ENCODE measurements at regions not wholly inside any gene's neighbourhood (a gene's known extent, or its start where the extent isn't known, plus 50 kb on each side); places are given as distances from the start of the nearest gene placed in this dataset.

- H3K27ac ChIP-seq = no peak overlapping the region
- peaks cover 37% of the 10 kb centered on the region for H3K27me3 ChIP-seq
- no peaks in the 10 kb centered on the region for H3K36me3 ChIP-seq
- no peak for TF ChIP-seq POLR2A (IDR thresholded peaks at IDR 0.05)
- 50% methylated on average over 3 of the region's 3 CpGs; no CpG with 5 or more reads in 1 of the 2 donors for WGBS, 2 donors (ENCODE audit: low coverage in 1 of 2)
- no peaks in the 10 kb centered on the region for H3K4me1 ChIP-seq
- ATAC-seq = no peak
- peaks cover 0 to 45% (median 0%) of the 10 kb centered on the region in 3 donors for H3K9me3 ChIP-seq
- no peak overlapping the region for H3K4me3 ChIP-seq
Measured at GRCh38 chr17:74089380-74089779, 114.1 kb upstream of the RPL38 start.

- WGBS, 2 donors (ENCODE audit: low coverage in 1 of 2) = 20 to 64% methylated on average over 1 to 4 of the region's 4 CpGs
- no peaks in the 10 kb centered on the region for H3K36me3 ChIP-seq
- TF ChIP-seq POLR2AphosphoS5 (IDR thresholded peaks at IDR 0.05) = no peak
- TF ChIP-seq, protein P1, sequence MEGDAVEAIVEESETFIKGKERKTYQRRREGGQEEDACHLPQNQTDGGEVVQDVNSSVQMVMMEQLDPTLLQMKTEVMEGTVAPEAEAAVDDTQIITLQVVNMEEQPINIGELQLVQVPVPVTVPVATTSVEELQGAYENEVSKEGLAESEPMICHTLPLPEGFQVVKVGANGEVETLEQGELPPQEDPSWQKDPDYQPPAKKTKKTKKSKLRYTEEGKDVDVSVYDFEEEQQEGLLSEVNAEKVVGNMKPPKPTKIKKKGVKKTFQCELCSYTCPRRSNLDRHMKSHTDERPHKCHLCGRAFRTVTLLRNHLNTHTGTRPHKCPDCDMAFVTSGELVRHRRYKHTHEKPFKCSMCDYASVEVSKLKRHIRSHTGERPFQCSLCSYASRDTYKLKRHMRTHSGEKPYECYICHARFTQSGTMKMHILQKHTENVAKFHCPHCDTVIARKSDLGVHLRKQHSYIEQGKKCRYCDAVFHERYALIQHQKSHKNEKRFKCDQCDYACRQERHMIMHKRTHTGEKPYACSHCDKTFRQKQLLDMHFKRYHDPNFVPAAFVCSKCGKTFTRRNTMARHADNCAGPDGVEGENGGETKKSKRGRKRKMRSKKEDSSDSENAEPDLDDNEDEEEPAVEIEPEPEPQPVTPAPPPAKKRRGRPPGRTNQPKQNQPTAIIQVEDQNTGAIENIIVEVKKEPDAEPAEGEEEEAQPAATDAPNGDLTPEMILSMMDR (IDR thresholded peaks at IDR 0.05) = peak in 1 of 4 experiments; percentile 14
- no peak for TF ChIP-seq POLR2A (IDR thresholded peaks at IDR 0.05)
- no peak for TF ChIP-seq EP300 (IDR thresholded peaks at IDR 0.05)
- H3K27ac ChIP-seq = no peak overlapping the region
- H3K27me3 ChIP-seq = peaks cover 31% of the 10 kb centered on the region
- no peaks in the 10 kb centered on the region for H3K4me1 ChIP-seq
- peaks cover 0 to 44% (median 0%) of the 10 kb centered on the region in 3 donors for H3K9me3 ChIP-seq
- ATAC-seq = no peak
- H3K4me3 ChIP-seq = no peak overlapping the region
Measured at GRCh38 chr17:74089869-74090464, 113.5 kb upstream of the RPL38 start.

DNA sequence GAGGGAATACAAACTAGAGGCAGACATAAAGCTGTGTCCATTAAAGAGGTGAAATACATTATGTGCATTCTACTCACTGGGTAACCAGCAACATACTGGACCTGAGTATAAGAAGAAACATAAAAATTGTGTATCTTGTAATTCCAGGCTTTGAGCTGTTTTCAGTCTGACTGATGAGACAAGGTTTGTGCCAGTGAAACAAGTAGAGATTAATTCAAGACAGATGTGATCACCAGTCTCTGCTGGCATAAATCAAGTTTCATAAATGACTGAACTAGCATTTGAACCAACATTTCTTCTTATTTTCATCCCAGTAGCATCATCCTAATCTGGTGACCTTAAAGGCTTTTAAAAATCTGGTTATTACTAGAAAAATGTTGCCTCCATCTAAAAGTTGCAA, 108.8 kb upstream of the RPL38 start:
- ATAC-seq = no peak
- H3K27ac ChIP-seq = no peak overlapping the region
- TF ChIP-seq POLR2A (IDR thresholded peaks at IDR 0.05) = no peak
- no peak for TF ChIP-seq POLR2AphosphoS5 (IDR thresholded peaks at IDR 0.05)
- no peak for TF ChIP-seq EP300 (IDR thresholded peaks at IDR 0.05)
- TF ChIP-seq, protein P1 (IDR thresholded peaks at IDR 0.05) = no peak
- peaks cover 26% of the 10 kb centered on the region for H3K27me3 ChIP-seq
- no peak overlapping the region for H3K4me3 ChIP-seq
- no peaks in the 10 kb centered on the region for H3K36me3 ChIP-seq
- peaks cover 0 to 38% (median 0%) of the 10 kb centered on the region in 3 donors for H3K9me3 ChIP-seq
- no peaks in the 10 kb centered on the region for H3K4me1 ChIP-seq

GRCh38 chr17:74096456-74096855, 107.0 kb upstream of the RPL38 start:
- H3K27ac ChIP-seq = no peak overlapping the region
- H3K4me3 ChIP-seq = no peak overlapping the region
- no peak for TF ChIP-seq EP300 (IDR thresholded peaks at IDR 0.05)
- TF ChIP-seq, protein P1 (IDR thresholded peaks at IDR 0.05) = no peak
- TF ChIP-seq POLR2AphosphoS5 (IDR thresholded peaks at IDR 0.05) = no peak
- no peak for TF ChIP-seq POLR2A (IDR thresholded peaks at IDR 0.05)
- no peaks in the 10 kb centered on the region for H3K4me1 ChIP-seq
- H3K36me3 ChIP-seq = no peaks in the 10 kb centered on the region
- no peak for ATAC-seq
- H3K9me3 ChIP-seq = peaks cover 0 to 20% (median 0%) of the 10 kb centered on the region in 3 donors
- H3K27me3 ChIP-seq = peaks cover 35% of the 10 kb centered on the region
- WGBS, 2 donors (ENCODE audit: low coverage in 1 of 2) = 57 to 62% methylated on average over 2 to 5 of the region's 5 CpGs

DNA sequence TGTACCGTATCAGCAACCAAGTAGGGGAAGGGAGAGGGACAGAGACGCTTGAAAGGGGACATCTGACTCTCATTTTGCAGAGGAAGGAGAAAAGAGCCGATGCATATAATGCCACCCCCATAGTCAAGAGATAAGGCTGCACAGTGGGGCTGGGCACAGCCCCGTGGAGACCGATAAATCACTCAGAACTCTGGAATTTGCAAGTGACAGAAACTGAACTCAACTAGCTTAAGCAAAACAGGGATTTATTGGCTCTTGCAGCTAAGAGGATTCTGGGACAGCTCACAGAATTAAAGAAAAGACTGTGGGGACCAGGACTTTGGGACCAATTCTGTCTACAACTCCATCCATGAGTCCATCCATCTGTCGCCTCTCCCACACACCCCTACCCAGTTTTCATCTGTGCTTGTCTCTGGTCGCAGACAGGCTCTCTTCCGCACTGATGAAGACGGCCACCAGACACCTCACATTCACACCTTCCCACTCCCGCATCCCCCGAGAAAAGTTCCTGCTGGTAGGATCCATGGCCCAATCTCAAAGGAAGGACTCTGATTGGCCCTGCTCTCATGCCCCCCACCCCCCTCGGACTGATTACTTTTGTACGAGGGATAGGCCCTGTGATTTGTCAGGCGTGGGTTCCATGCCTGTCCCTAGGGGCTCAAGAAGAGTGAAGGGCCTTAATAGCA, 105.9 kb upstream of the RPL38 start:
- Histone ChIP-seq H3K27ac (no peak overlapping the region), H3K4me3 (no peak overlapping the region), H3K9me3 (peaks cover 0 to 9% (median 0%) of the 10 kb centered on the region in 3 donors), H3K36me3 (no peaks in the 10 kb centered on the region), H3K27me3 (peaks cover 46% of the 10 kb centered on the region), H3K4me1 (no peaks in the 10 kb centered on the region)
- ATAC-seq = no peak
- TF ChIP-seq EP300 (IDR thresholded peaks at IDR 0.05) (no peak), POLR2AphosphoS5 (IDR thresholded peaks at IDR 0.05) (no peak), POLR2A (IDR thresholded peaks at IDR 0.05) (no peak)
- TF ChIP-seq, protein P1 (IDR thresholded peaks at IDR 0.05) = no peak
- WGBS, 2 donors (ENCODE audit: low coverage in 1 of 2) = 48 to 54% methylated on average over 11 to 12 of the region's 14 CpGs
